ENCODE measurements at regions not wholly inside any gene's neighbourhood (a gene's known extent, or its start where the extent isn't known, plus 50 kb on each side); places are given as distances from the start of the nearest gene placed in this dataset.

DNA sequence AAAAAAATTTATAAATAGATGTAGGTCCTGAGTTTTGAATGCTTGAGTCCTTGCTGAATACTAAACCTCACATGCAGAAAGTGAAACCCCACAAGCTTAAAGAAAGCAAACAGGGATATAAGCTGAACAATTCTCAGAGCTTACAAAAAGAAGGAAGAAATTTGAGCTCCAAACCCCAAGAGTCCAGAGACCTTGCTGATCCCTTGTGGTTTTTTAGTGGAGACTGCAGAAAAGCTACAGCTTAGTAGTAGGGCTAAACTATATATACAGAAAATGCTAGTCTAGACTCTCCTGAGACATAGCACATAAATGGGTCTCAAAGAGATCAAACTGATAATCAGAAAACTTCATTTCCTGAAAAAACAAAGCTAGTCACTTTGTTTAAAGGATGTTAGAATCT, 1548.1 kb upstream of the ZEB2 start:
- Histone ChIP-seq H4K20me1 (ENCODE audit: control insufficient read depth, extremely low read depth, insufficient read depth, low read length) (no peaks in the 10 kb centered on the region), H3K4me2 (ENCODE audit: extremely low read depth, insufficient read depth, low read length) (no peak overlapping the region), H3K4me1 (ENCODE audit: control insufficient read depth, extremely low read depth, insufficient read depth, low read length) (no peaks in the 10 kb centered on the region), H3K9me3 (ENCODE audit: control insufficient read depth, insufficient read depth, low read depth, low read length) (no peaks in the 10 kb centered on the region), H3K36me3 (ENCODE audit: control insufficient read depth, insufficient read depth, low read length) (no peaks in the 10 kb centered on the region), H3K9ac (ENCODE audit: insufficient read depth, low read length) (no peak overlapping the region), H3K27ac (ENCODE audit: insufficient read depth, low read length) (no peak overlapping the region), H3K79me2 (ENCODE audit: control insufficient read depth, insufficient read depth, low read length) (no peaks in the 10 kb centered on the region), H3K27me3 (ENCODE audit: control insufficient read depth, insufficient read depth, low read length) (no peaks in the 10 kb centered on the region), H2AFZ (ENCODE audit: low read length) (no peak overlapping the region), H3K4me3 (replicated peaks in 1 of 4; ENCODE audit: control extremely low read depth in 1 of 4, insufficient read depth in 1 of 4, low read depth in 3 of 4, low read length in 4 of 4) (no peak overlapping the region)
- no peak for TF ChIP-seq EZH2 (IDR thresholded peaks at IDR 0.05; ENCODE audit: low read length, missing control alignments)
- TF ChIP-seq, protein P1, sequence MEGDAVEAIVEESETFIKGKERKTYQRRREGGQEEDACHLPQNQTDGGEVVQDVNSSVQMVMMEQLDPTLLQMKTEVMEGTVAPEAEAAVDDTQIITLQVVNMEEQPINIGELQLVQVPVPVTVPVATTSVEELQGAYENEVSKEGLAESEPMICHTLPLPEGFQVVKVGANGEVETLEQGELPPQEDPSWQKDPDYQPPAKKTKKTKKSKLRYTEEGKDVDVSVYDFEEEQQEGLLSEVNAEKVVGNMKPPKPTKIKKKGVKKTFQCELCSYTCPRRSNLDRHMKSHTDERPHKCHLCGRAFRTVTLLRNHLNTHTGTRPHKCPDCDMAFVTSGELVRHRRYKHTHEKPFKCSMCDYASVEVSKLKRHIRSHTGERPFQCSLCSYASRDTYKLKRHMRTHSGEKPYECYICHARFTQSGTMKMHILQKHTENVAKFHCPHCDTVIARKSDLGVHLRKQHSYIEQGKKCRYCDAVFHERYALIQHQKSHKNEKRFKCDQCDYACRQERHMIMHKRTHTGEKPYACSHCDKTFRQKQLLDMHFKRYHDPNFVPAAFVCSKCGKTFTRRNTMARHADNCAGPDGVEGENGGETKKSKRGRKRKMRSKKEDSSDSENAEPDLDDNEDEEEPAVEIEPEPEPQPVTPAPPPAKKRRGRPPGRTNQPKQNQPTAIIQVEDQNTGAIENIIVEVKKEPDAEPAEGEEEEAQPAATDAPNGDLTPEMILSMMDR (conservative IDR thresholded peaks at IDR 0.05 in 1 of 2, IDR thresholded peaks at IDR 0.05 in 1 of 2; ENCODE audit: low read depth in 1 of 2, low read length in 2 of 2): no peak
- peak; percentile 10 to 17 for DNase-seq (ENCODE audit: low read depth in 2 of 2)

DNA sequence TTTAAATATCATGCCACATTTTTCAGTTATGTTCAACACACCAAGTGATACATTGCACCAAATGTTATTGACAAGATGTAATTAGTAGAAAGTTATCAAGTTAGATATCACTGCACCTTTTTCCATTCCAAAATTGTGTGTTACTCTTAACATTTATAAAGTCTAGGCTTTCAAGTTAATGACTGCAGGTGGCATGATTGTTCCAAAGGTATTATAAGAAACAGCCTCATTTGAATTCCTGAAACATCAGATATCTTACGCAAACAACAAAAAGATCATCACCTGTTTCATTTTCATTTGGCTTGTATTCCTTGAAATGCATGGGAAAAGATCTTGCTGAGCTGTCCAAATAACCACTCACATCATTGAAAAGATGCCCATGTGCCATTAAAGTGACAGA, 1528.2 kb upstream of the ZEB2 start:
- no peaks in the 10 kb centered on the region for H3K27me3 ChIP-seq (ENCODE audit: control insufficient read depth, insufficient read depth, low read length)
- H2AFZ ChIP-seq (ENCODE audit: low read length): no peak overlapping the region
- DNase-seq (ENCODE audit: low read depth in 2 of 2): no peak
- H3K27ac ChIP-seq (ENCODE audit: insufficient read depth, low read length): no peak overlapping the region
- H3K4me2 ChIP-seq (ENCODE audit: extremely low read depth, insufficient read depth, low read length): no peak overlapping the region
- no peak overlapping the region for H3K9ac ChIP-seq (ENCODE audit: insufficient read depth, low read length)
- H4K20me1 ChIP-seq (ENCODE audit: control insufficient read depth, extremely low read depth, insufficient read depth, low read length): no peaks in the 10 kb centered on the region
- no peaks in the 10 kb centered on the region for H3K9me3 ChIP-seq (ENCODE audit: control insufficient read depth, insufficient read depth, low read depth, low read length)
- no peaks in the 10 kb centered on the region for H3K36me3 ChIP-seq (ENCODE audit: control insufficient read depth, insufficient read depth, low read length)
- H3K79me2 ChIP-seq (ENCODE audit: control insufficient read depth, insufficient read depth, low read length): no peaks in the 10 kb centered on the region
- H3K4me3 ChIP-seq (replicated peaks in 1 of 4; ENCODE audit: control extremely low read depth in 1 of 4, insufficient read depth in 1 of 4, low read depth in 3 of 4, low read length in 4 of 4): no peak overlapping the region
- H3K4me1 ChIP-seq (ENCODE audit: control insufficient read depth, extremely low read depth, insufficient read depth, low read length): no peaks in the 10 kb centered on the region
- TF ChIP-seq, protein P1 (conservative IDR thresholded peaks at IDR 0.05 in 1 of 2, IDR thresholded peaks at IDR 0.05 in 1 of 2; ENCODE audit: low read depth in 1 of 2, low read length in 2 of 2): no peak
- no peak for TF ChIP-seq EZH2 (IDR thresholded peaks at IDR 0.05; ENCODE audit: low read length, missing control alignments)

DNA sequence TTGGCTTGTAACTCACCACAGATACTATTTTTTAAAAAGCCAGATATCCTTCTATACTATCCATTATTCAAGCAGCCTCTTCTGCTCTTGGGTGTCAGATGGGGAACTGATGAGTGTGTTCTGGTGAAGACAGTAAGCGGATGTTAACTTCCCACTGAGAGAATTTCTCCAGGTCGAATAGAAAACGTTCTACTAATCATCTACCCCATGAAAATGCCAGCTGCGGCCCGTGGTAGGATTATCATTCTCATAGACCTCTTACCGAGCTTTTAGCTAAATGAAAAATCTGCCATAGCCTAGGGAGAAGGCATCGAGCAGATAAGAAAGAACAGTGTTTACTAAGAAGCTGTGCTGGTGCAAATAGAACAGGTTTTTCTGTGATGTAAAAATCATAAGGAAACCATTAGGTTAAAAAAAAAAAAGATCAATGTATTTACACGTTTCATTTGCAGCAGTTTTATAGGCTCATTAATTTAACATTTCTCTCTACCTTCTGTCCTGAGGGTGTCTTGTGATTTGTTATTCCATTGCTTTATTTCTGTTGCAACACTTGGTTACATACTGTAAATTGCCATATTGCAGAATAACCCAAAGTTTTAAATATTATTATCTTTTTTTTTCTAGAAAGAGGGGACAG, 1521.5 kb upstream of the ZEB2 start:
- no peak for DNase-seq (ENCODE audit: low read depth in 2 of 2)
- H3K9me3 ChIP-seq (ENCODE audit: control insufficient read depth, insufficient read depth, low read depth, low read length): no peaks in the 10 kb centered on the region
- H2AFZ ChIP-seq (ENCODE audit: low read length): no peak overlapping the region
- no peaks in the 10 kb centered on the region for H3K4me1 ChIP-seq (ENCODE audit: control insufficient read depth, extremely low read depth, insufficient read depth, low read length)
- H3K4me3 ChIP-seq (replicated peaks in 1 of 4; ENCODE audit: control extremely low read depth in 1 of 4, insufficient read depth in 1 of 4, low read depth in 3 of 4, low read length in 4 of 4): no peak overlapping the region
- TF ChIP-seq, protein P1 (conservative IDR thresholded peaks at IDR 0.05 in 1 of 2, IDR thresholded peaks at IDR 0.05 in 1 of 2; ENCODE audit: low read depth in 1 of 2, low read length in 2 of 2): no peak
- no peak for TF ChIP-seq EZH2 (IDR thresholded peaks at IDR 0.05; ENCODE audit: low read length, missing control alignments)
- H3K36me3 ChIP-seq (ENCODE audit: control insufficient read depth, insufficient read depth, low read length): no peaks in the 10 kb centered on the region
- H3K79me2 ChIP-seq (ENCODE audit: control insufficient read depth, insufficient read depth, low read length): no peaks in the 10 kb centered on the region
- H4K20me1 ChIP-seq (ENCODE audit: control insufficient read depth, extremely low read depth, insufficient read depth, low read length): no peaks in the 10 kb centered on the region
- H3K4me2 ChIP-seq (ENCODE audit: extremely low read depth, insufficient read depth, low read length): no peak overlapping the region
- no peak overlapping the region for H3K9ac ChIP-seq (ENCODE audit: insufficient read depth, low read length)
- H3K27ac ChIP-seq (ENCODE audit: insufficient read depth, low read length): no peak overlapping the region
- H3K27me3 ChIP-seq (ENCODE audit: control insufficient read depth, insufficient read depth, low read length): no peaks in the 10 kb centered on the region

Data from fibroblast of lung (primary cell).